Activated CD4-positive, alpha-beta T cell treated with anti-CD3 and anti-CD28 coated beads, Interleukin-10, Interleukin-2, amounts not matched to agents 100 ng/mL and 50 ng/mL, durations not matched to agents 16 hours and 8 hours (primary cell): ENCODE measurements at regions not wholly inside any gene's neighbourhood (a gene's known extent, or its start where the extent isn't known, plus 50 kb on each side); places are given as distances from the start of the nearest gene placed in this dataset.

ENCODE experiments used
- DNase-seq: peaks from one replicate; pipeline ENCODE4 v3.0.0-alpha.2; 2020

DNA sequence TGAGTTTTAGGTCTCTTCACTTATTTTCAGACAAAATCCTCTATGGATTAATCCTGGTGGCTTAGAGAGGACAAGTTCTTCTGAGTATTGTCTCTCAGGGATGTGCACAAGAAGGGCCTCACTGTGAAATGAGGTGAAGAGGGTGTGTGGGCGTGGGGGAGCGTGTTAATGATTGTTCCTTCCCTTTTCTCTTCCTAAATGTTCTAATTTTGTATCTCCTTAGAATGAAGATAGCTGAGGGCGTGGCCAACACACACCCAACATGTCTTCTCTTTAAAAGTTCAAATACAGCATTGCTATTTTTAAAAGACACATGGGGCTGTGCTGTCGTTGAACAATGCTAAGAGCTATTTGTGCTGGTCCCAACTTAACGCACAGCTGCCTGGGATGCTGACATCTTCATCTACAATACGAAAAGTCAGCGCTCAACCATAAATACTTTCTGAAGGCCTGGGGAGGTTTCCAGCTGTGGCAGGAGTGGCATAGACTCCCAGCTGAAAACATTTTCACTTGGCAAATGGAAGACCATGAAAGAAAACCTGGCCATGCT, 135.9 kb downstream of the JCAD start:
- no peak for DNase-seq

DNA sequence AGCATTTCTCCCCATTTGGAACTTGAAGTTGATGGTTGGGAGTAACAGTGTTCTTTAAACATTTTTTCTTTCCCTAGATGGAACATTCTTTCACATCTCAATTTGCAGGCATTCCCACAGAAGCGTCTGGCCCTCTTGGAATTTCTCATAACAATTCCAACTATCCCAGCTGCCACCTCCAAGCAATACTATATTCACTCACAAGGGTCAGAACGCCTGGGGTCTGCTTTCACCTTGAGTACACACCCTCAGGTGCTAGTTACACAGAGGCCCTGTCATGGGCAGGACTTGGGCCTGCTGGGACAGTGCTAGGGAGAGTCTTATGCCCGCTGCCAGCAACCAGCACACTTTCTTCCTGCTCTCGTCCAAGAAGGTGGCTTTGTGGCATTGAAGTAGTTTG, 136.5 kb downstream of the JCAD start:
- DNase-seq: no peak

DNA sequence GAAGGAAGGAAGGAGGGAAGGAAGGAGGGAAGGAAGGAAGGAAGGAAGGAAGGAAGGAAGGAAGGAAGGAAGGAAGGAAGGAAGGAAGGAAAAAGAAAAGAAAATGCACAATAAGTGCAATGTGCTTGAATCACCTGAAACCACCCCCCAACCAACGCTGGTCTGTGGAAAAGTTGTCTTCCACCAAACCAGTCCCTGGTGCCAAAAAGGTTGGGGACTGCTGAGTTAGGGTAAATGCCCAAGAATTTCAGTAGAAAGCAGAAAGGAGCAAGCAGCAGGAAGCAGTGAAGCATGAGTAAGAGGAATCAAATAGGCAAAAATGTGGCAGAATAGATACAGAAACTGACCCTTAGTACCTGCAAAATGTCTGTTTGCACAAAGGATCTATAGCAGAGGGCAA, 137.2 kb downstream of the JCAD start:
- no peak for DNase-seq

DNA sequence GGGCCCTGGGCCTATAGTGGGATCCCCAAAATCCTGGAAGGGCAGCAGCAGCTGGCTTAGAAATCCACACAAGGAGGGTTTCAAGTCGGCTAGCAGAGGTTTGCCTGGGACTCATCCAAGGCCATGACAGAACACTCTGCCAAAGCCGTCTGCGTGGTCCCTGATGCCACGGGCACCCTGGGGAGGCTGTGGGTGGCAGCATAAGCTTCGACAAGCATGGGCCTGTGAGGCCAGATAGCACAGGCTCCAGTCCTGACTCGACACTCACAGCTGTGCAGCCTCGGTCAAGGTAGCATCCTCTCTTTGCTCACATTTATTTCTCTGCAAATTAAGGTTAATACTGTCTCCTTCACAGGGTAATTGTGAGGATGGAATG, 138.3 kb downstream of the JCAD start:
- DNase-seq: no peak

DNA sequence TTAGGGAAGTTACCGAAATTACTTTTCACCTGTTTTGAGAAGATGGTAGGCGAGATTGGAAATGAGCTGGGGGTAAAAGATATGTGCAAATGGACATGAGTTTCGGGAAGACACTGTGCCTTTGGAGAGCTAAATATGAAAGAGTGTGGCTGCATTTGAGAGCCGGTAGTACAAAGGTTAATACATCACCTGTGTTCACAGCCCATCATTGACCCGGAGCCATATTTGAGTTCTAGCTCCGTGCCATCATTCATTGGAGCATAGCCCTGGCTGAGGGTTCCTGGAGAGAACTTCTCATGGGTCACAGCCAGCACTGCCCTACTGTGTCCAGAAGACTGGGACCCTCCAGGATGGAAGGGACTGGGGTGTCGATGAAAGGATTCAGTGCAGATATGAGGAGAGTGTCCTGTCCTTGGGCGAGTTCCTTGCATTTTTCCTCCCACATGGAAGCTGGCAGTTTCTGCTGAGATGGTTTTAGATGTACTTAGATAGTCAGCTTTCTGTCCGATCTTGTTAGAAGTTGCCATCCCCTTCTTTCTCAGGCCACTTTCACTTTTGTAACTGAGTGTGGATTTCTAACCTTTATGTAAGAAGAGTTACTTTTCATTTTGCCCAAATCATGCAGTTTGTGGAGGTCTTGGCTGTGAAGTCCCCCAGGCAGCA, 138.8 kb downstream of the JCAD start:
- DNase-seq: no peak

DNA sequence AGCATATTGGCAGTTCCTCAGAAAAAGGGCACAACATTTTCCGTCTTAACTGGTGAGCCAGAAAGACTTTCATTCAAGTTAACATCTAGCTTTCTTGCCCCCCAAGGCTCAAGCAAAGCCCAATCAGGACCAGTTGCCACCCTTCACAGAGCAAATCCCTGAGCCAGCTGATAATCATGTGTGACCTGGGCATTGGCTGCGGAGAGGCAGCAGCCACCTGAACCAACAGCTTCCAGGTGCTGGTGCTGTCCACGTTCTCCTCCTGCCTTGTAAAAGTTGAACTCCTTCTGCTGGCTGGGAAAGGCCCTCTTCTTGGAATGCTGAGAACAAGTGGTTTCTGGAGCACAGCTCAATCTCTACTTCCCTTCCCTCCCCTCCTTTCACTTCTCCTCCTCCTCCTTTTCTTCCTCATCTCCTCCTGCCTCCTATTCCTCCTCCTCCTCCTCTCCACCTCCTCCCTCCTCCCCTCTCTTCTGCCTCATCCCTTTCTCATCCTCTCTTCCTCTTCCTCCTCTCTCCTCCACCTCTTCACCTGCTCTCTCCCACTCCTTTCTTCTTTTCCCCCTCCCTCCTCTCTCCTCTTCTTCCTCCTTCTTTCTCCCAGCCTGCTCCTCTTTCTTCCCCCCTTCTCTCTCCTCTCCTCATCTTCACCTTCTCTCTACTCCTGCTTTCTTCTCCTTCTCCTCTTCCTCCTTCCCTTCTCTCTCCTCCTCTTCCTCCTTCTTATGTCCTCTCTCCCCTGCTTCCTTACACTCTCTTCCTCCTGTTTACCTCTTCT, 140.6 kb downstream of the JCAD start:
- no peak for DNase-seq

DNA sequence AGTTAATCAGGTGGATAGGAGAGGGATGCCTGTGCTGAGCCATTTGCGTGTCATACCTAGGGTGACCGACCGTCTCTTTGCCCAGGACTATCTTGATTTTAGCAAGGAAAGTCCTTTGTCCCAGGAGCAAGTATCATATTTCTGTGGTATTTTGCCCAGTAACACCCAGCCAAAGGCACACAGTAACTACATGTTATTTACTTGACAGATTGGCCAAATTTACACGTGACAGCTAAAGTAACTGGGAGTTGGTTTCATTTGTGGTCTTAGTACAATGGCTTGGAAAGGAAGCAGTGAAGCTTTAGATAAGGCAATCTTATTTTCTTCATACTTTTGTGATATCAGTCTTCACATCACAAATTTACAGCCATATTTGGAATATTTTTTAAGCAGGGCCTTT, 142.1 kb downstream of the JCAD start:
- DNase-seq: no peak

DNA sequence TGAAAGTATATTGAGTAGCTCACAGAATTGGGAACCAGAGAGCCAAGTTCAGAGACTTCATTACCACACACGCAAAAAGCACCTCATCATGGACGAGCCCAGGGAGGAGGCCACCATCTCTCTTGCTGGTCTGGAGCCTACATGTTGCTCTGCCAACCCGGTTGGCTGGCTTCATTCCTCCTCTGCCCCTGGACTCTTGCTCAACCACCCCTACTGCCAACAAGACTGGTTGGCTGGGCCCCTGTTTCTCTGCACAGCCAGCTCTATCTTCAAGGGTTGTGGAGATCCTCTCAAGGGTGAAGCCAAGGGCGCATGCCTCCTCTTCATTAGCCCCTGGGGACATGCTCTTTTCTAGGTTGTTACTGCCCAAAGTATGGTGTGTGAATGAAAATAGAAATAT, 142.7 kb downstream of the JCAD start:
- no peak for DNase-seq

DNA sequence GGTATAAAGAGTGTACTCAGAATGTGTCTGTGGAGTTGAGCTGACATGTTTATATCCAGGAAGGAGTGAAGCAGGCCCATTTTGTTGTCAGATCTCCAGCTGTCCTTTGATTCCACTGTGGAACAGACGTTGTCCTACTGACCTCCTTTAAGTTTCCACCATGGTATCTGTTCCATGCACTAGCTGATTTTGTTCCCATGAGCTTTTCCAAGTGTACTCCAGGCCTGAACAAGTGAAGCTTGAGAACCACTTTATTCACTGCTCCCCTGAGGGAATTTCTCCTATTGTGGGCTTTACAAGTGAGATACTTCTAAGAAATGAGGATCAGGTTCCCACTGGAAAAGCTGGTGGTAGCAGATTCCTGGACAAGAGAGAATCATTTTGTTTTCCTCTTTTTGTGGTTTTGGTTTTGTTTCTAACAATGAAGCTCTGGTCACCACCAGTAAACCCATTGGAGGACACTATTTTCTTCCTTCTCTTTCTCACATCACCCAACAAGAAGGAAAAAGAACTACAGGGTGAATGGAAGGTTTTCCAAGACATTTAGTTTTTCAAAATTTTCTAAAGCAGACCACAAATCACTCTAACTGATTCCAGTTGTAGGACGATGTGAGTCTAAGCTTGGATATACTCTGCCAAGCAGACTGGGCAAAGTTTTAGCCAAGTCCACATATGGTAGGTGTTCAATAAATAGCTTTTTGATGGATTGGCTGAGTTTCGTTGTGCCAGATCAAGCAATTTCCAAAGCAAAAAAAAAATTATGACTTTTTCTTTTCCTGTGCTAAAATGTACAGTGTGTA, 144.2 kb downstream of the JCAD start:
- DNase-seq: no peak

DNA sequence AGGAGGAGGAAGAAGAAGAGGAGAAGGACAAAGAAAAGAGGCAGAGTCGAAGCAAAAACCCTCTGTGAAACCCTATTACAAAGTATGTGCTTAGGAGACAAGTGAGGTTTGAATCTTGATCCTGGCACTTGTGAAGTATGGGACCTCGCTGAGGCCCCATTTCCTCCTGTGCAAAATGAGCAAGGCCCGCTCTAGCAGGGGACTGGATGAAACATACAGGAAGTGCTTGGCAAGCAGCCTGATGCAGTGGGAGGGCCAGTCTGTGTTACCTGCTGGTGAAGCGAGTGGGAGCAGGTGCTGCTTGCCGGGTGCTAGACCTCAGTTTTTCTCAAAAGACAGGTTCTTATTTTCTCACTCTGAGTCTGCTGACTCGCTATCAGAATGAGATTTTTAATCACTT, 150.4 kb downstream of the JCAD start:
- DNase-seq: peak; percentile 25

DNA sequence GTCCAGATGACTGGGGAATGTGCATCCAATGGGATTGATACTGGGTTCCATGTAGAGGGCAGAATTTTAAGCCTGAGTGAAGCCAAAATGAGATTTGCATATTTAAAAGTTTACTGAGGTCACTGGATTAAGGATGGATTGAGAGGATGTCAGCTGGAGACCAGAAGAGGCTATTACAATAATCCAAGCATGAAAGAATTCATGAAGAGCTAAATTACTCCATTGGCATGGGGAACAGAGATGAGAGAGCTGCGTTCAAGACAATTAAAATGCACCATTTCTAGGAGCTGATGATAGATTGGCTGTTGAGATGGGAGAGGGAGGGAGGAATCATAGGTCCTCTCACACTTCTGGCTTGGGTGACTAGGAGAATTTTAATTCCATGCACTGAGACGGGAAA, 158.5 kb downstream of the JCAD start:
- DNase-seq: no peak

DNA sequence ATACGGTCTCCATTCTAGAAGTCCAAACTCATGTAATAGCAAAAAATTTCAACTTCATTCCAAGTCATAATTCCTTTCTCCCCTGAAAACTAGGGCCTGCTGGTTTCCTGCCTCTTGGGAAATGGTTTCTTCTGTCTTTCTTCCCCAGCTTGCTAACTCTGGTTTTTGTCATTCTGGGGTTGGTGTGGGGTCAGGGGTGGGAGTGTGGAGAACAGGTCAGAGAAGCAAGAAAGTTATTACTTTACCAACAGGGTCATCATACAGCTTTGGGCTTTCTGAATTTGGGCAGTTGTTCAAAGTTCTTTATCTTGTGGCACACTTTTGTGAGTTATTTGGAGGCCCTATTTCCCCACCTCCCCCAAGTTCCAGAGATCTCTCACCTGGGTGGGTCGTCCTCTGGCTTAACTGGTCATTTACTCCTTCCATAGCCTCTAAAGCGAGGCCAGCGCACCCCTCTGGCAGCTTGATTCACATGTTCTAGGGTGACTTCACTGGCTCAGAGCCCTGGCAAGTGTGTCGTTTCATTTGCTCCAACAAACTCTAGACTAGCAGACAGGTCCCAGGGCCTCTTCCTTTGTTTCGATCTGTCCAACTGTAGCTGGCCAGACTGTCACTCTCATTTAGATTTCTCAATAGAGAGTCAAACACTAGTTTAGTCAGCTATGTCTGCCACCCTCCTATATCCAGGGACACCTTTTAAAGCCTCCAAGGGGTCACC, 161.2 kb downstream of the JCAD start:
- no peak for DNase-seq

DNA sequence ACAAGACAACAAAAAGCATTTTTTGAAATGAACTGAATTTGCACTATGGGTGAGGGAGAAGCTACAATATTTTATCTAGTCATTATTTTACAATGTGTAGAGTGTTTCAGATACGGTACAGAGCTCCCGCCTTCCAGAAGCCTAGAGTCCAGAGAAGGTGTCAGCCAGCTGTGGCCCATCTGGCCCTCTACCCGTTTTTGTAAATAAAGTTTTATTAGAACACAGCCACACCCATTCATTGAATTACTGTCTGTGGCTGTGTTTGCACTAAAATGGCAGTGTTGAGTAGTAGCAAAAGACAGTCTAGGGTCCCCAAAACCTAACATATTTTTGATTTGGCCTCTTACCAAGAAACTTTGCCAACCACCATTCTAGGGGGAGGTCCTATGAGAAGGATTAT, 162.0 kb downstream of the JCAD start:
- DNase-seq: no peak

DNA sequence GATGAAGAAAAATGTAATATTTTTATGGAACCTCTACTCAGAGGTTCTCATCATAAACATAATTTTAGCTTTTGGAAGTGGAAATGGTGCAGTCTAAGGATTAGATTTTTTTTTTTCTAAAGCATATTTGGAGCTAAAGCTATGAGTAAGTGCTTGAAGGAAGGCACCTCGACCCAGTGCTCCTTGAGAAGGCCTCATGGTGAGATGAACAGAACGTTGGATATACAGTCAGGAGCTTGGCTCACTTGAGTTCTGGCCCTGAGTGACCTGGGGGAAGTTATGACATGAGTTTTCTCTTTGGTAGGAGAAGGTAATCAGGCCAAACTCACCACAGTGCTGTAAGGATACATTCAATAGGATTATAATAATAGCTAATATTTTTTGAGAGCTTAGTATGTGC, 163.3 kb downstream of the JCAD start:
- no peak for DNase-seq

DNA sequence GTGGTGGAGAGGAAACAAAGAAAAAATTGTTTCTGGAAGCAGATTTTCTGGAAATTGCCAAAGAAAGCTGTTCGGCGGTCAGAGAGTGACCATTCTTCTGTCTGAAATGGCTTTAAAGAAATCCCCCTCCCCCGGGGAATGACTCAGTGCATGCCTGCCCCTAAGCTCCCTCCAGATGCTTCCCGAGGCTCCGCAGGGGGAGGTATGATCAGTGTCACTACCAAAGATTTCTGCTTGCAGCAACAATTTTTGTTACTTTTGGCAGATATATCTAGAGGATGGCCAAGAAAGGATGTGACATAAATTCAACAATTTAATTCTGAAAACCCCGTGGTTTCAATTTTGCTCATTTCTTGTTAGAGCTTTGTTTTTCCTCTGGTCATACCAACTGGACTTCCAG, 163.9 kb downstream of the JCAD start:
- DNase-seq: no peak

DNA sequence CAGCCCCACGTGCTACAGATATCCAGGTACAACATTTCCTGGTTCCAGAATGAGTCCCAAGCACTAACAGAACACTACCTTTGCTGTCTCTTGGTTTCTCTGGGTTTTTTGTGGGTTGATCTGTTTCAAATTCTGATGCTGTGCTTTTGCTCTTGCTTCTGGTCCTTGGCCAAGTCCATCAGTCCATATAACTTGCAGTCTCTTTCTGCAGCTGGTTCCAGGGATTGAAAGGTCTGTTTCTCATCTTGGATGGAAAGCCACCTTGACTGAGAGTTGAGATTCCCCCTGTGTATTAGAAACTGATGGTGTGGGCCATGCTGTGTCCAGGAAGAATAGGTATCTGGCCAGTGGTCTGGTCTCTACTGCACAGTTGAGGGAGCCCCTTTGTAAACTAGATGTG, 171.1 kb downstream of the JCAD start:
- no peak for DNase-seq

DNA sequence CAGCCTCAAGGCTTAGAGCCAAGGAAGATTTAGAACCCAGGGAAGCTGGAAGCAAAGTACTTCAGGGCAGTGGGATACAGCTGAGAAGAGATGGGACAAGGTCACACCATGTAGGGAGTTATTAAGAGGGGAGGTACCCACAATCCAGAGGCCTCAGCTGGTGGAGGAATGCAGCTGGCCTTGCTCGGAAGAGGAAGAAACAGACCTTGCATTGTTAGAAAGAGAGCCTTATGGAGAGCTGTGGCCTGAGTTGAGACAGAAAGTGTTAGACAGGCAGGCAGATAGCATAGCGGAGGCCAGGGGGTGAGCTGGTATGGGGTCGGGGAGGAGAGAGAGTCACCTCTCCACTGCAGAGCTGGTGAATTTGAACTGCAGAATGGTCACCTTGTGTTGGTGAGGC, 173.1 kb downstream of the JCAD start:
- DNase-seq: no peak

DNA sequence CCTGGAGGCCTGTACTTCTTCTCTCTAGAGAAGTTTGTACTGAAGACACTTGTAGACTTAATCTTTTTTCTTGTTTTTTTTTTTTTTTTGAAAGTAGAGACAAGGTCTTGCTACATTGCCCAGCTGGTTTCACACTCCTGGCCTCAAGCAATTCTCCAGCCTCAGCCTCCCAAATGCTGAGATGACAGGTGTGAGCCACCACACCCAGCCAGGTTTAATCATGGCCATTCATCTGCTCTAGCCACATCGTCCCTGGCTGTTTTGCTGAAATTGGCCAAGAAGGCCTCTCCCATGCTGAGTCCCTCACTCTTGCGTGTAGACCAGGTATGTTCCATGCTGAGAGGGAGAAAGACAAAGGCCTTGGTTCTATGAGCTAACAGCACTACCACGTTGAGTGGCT, 176.2 kb downstream of the JCAD start:
- DNase-seq: no peak

DNA sequence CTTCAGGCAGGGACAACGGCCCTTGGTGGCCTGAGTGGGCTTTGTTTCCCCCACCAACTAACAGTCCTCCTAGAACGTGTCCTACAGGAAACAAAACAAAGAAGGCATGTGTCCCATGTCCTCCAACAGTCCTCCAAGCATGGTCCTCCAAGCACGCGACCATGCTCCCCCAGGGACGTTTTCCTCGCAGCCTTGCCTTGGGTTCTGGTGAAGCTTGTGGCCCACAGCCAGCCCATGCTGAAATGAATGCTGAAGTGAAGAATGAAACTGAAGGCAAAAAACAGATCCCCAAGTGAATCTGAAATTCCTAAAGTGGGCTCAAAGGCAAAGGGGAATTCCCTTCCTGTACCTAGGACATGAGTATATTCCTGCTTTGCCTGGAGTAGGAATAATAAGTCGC, 176.6 kb downstream of the JCAD start:
- DNase-seq: no peak

DNA sequence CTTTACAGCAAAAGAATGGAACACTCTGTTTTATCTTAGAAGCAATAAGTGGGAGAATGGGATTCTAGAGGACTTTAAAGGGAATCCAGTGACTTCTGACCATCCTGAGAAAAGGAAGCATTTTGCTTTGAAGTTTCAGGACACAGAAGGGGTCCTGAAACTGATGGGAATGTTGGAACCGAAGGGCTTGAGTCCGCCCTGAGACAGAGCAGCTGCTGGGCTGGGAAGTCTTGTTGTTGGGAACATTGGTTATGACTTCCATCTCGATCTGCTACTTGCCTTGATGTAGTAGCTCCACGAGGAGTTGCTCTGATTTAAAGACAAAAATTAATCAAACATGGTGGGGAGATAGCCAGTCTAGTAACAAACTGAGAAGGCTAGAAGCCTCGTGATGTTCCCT, 177.6 kb downstream of the JCAD start:
- no peak for DNase-seq

DNA sequence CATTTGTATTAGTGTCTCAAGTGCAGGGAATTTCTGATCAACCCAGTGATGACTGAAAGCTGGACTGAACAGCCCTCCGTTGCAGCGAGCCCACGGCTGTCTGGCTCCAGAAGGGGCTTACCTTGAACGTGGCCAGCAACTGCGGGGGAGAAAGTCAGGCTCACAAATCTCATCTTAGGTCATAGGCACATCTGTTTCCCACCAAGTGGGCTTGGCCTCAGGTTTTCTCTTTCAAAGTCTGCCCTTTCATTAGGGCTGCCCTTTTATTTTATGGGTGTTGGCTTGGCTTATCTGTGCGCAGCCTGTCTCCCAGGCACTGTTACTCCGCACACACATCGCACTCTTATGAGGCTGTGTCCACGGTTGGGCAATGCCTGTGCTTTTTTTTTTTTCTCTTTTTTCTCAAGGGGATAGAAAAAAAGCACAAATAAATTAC, 178.0 kb downstream of the JCAD start:
- DNase-seq: no peak

DNA sequence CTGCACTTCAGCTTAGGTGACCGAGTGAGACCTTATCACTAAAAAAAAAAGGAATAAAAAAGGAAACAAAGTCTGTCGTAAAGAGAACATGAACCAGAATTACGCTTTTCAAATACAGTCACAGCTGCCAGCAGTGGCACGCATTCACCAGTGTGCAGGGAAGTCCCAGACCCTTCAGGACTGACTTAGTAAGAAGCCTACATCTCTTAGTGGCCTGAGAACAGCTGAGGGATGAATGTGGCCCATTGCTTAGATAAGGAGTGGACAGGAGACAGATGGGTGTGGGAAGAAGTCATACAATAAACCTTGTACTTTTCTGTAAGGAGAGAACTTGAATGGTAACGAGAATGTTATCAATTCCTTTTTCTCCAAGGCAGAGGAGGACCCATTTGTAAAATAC, 178.5 kb downstream of the JCAD start:
- no peak for DNase-seq

DNA sequence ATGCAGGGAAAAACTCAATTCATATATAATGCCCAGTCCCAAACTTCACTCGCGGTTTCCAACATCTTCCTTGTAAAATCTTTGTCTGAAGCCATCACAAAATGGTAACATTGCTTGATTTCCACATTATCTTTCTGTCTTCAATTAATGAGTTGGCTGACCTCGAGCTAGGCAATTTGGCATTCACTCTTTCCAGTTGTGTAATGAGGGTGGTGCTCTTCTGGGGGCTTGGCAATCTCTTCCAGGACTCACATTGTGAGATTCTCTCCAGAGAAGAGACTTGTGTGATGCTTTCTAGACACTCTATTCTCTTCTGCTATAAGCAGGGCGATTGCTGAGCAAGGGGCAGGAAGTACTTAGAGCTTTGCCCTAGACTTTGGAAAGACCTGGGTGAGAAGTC, 179.5 kb downstream of the JCAD start:
- no peak for DNase-seq
